ENCODE measurements at regions not wholly inside any gene's neighbourhood (a gene's known extent, or its start where the extent isn't known, plus 50 kb on each side); places are given as distances from the start of the nearest gene placed in this dataset.

DNA sequence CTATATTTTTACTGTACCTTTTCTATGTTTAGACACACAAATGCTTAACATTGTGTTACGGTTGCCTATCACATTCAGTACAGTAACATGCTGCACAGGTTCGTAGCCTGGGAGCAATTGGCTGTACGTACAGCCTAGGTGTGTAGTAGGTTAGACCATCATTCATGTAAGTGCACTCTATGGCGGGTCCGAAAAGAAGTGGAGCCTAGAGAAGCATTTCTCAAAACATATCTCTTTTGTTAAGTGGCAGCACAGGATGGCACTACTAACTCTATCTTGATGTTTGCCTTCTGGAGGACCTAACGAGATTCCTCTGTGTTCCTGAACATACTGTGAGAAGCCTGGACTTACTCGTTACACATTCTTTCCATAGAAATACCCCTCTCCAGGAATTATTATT is 132.3 kb upstream of the ADPGK start:
- Histone ChIP-seq H3K4me2 (ENCODE audit: insufficient read depth, low read length, poor library complexity, severe bottlenecking) (no peak overlapping the region), H3K27me3 (ENCODE audit: control insufficient read depth in 3 of 3, insufficient read depth in 3 of 3, low read depth in 1 of 3, low read length in 3 of 3) (no peaks in the 10 kb centered on the region)

DNA sequence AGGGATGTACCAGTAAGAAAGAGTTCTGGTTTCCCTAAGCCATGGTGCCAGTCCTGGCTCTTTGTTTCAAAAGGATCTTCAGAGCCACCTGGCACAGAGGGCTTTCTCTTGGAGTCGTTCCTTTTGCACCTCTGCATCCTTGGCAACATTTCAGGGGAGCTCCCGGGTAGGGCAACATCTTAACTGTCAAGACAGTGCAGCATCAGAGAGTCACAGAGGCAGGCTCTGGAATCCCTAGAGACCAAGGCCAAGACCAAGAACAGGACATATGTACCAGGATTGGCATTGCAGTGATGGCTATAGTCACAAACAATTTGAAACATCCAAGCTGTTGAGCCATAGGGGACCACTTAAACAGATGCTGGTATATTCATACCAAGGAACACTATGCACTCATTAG is 129.4 kb upstream of the ADPGK start:
- Histone ChIP-seq H3K4me3 (ENCODE audit: low read length in 2 of 2) (no peak overlapping the region), H3K14ac (ENCODE audit: low read length) (no peak overlapping the region), H2AFZ (ENCODE audit: low read length) (no peak overlapping the region), H3K79me1 (ENCODE audit: low read depth, low read length) (no peaks in the 10 kb centered on the region), H2BK5ac (ENCODE audit: low read length) (no peak overlapping the region), H3K4me1 (ENCODE audit: control insufficient read depth in 2 of 2, insufficient read depth in 1 of 2, low read depth in 1 of 2, low read length in 2 of 2) (no peaks in the 10 kb centered on the region), H4K8ac (ENCODE audit: low read depth, low read length) (no peak overlapping the region), H3K36me3 (replicated peaks in 1 of 2; ENCODE audit: control insufficient read depth in 2 of 2, insufficient read depth in 2 of 2, low read length in 2 of 2) (no peaks in the 10 kb centered on the region), H3K9me3 (replicated peaks in 1 of 2; ENCODE audit: control insufficient read depth in 2 of 2, insufficient read depth in 1 of 2, low read depth in 1 of 2, low read length in 2 of 2) (peaks cover 0 to 3% of the 10 kb centered on the region in 2 donors), H3K4ac (ENCODE audit: low read length) (no peak overlapping the region), H4K91ac (ENCODE audit: low read depth, low read length, poor library complexity) (no peak overlapping the region), H3K4me2 (ENCODE audit: insufficient read depth, low read length, poor library complexity, severe bottlenecking) (no peak overlapping the region), H2AK5ac (ENCODE audit: low read depth, low read length) (no peak overlapping the region), H2BK15ac (ENCODE audit: low read length) (no peak overlapping the region), H3K18ac (ENCODE audit: low read length) (no peak overlapping the region), H3K27me3 (ENCODE audit: control insufficient read depth in 3 of 3, insufficient read depth in 3 of 3, low read depth in 1 of 3, low read length in 3 of 3) (peaks cover 0 to 8% (median 0%) of the 10 kb centered on the region in 3 experiments), H3K9ac (ENCODE audit: low read depth, low read length, poor library complexity) (no peak overlapping the region), H3K27ac (replicated peaks; ENCODE audit: low read length) (no peak overlapping the region), H2BK120ac (ENCODE audit: low read depth, low read length) (no peak overlapping the region), H3K23ac (ENCODE audit: low read depth, low read length, poor library complexity) (no peak overlapping the region), H2BK12ac (ENCODE audit: low read length) (no peak overlapping the region)
- no CpG with 5 or more reads among the region's 2 CpGs for WGBS, 2 donors (ENCODE audit: extremely low coverage in 2 of 2, insufficient read length in 2 of 2, insufficient replicate concordance in 1 of 2)
- DNase-seq (ENCODE audit: low spot score): no peak

More for the DNA sequence above, 132.3 kb upstream of the ADPGK start:
- Histone ChIP-seq H4K8ac (ENCODE audit: low read depth, low read length) (no peak overlapping the region), H3K4me1 (ENCODE audit: control insufficient read depth in 2 of 2, insufficient read depth in 1 of 2, low read depth in 1 of 2, low read length in 2 of 2) (no peaks in the 10 kb centered on the region), H3K36me3 (replicated peaks in 1 of 2; ENCODE audit: control insufficient read depth in 2 of 2, insufficient read depth in 2 of 2, low read length in 2 of 2) (no peaks in the 10 kb centered on the region), H2AK5ac (ENCODE audit: low read depth, low read length) (no peak overlapping the region), H4K91ac (ENCODE audit: low read depth, low read length, poor library complexity) (no peak overlapping the region), H2BK120ac (ENCODE audit: low read depth, low read length) (no peak overlapping the region), H3K9ac (ENCODE audit: low read depth, low read length, poor library complexity) (no peak overlapping the region), H2BK12ac (ENCODE audit: low read length) (no peak overlapping the region), H3K27ac (replicated peaks; ENCODE audit: low read length) (no peak overlapping the region), H2BK5ac (ENCODE audit: low read length) (no peak overlapping the region), H3K79me1 (ENCODE audit: low read depth, low read length) (no peaks in the 10 kb centered on the region), H3K4ac (ENCODE audit: low read length) (no peak overlapping the region), H3K9me3 (replicated peaks in 1 of 2; ENCODE audit: control insufficient read depth in 2 of 2, insufficient read depth in 1 of 2, low read depth in 1 of 2, low read length in 2 of 2) (peaks cover 0 to 3% of the 10 kb centered on the region in 2 donors), H3K4me3 (ENCODE audit: low read length in 2 of 2) (no peak overlapping the region), H3K14ac (ENCODE audit: low read length) (no peak overlapping the region), H2AFZ (ENCODE audit: low read length) (no peak overlapping the region), H3K23ac (ENCODE audit: low read depth, low read length, poor library complexity) (no peak overlapping the region), H2BK15ac (ENCODE audit: low read length) (no peak overlapping the region), H3K18ac (ENCODE audit: low read length) (no peak overlapping the region)
- no peak for DNase-seq (ENCODE audit: low spot score)
- no CpG with 5 or more reads among the region's 7 CpGs for WGBS, 2 donors (ENCODE audit: extremely low coverage in 2 of 2, insufficient read length in 2 of 2, insufficient replicate concordance in 1 of 2)

DNA sequence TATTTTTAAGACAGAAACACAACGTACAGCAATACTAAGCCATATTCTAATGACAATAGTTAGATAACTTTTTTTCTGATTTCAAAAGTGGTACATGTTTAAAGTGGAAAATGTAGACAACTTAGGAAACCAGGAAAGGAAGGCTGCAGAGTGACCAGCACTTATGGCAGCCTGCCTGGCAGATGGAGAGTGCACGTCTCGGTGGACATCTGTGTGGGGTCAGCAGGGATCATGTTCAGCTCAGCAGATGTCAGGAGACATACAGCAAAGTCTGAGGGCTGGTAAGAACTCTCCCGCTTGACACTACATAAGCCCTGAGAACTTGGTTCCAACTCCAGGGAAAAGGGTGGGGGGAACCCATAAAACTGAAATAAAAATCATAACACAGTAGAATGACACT is 128.6 kb upstream of the ADPGK start:
- no peak overlapping the region for H3K23ac ChIP-seq (ENCODE audit: low read depth, low read length, poor library complexity)
- no peak overlapping the region for H3K14ac ChIP-seq (ENCODE audit: low read length)
- no peaks in the 10 kb centered on the region for H3K79me1 ChIP-seq (ENCODE audit: low read depth, low read length)
- H3K18ac ChIP-seq (ENCODE audit: low read length): no peak overlapping the region
- H2AFZ ChIP-seq (ENCODE audit: low read length): no peak overlapping the region
- peaks cover 0 to 8% (median 0%) of the 10 kb centered on the region in 3 experiments for H3K27me3 ChIP-seq (ENCODE audit: control insufficient read depth in 3 of 3, insufficient read depth in 3 of 3, low read depth in 1 of 3, low read length in 3 of 3)
- no peak overlapping the region for H3K9ac ChIP-seq (ENCODE audit: low read depth, low read length, poor library complexity)
- no peak overlapping the region for H3K4me2 ChIP-seq (ENCODE audit: insufficient read depth, low read length, poor library complexity, severe bottlenecking)
- no peak overlapping the region for H2BK5ac ChIP-seq (ENCODE audit: low read length)
- H3K4me3 ChIP-seq (ENCODE audit: low read length in 2 of 2): no peak overlapping the region
- no peak for DNase-seq (ENCODE audit: low spot score)
- H4K91ac ChIP-seq (ENCODE audit: low read depth, low read length, poor library complexity): no peak overlapping the region
- no peak overlapping the region for H3K27ac ChIP-seq (replicated peaks; ENCODE audit: low read length)
- WGBS, 2 donors (ENCODE audit: extremely low coverage in 2 of 2, insufficient read length in 2 of 2, insufficient replicate concordance in 1 of 2): no CpG with 5 or more reads among the region's 4 CpGs
- H3K9me3 ChIP-seq (replicated peaks in 1 of 2; ENCODE audit: control insufficient read depth in 2 of 2, insufficient read depth in 1 of 2, low read depth in 1 of 2, low read length in 2 of 2): peaks cover 0 to 3% of the 10 kb centered on the region in 2 donors
- no peaks in the 10 kb centered on the region for H3K4me1 ChIP-seq (ENCODE audit: control insufficient read depth in 2 of 2, insufficient read depth in 1 of 2, low read depth in 1 of 2, low read length in 2 of 2)
- no peak overlapping the region for H3K4ac ChIP-seq (ENCODE audit: low read length)
- H2BK15ac ChIP-seq (ENCODE audit: low read length): no peak overlapping the region
- H2BK12ac ChIP-seq (ENCODE audit: low read length): no peak overlapping the region
- H4K8ac ChIP-seq (ENCODE audit: low read depth, low read length): no peak overlapping the region
- H3K36me3 ChIP-seq (replicated peaks in 1 of 2; ENCODE audit: control insufficient read depth in 2 of 2, insufficient read depth in 2 of 2, low read length in 2 of 2): no peaks in the 10 kb centered on the region
- H2BK120ac ChIP-seq (ENCODE audit: low read depth, low read length): no peak overlapping the region
- no peak overlapping the region for H2AK5ac ChIP-seq (ENCODE audit: low read depth, low read length)

DNA sequence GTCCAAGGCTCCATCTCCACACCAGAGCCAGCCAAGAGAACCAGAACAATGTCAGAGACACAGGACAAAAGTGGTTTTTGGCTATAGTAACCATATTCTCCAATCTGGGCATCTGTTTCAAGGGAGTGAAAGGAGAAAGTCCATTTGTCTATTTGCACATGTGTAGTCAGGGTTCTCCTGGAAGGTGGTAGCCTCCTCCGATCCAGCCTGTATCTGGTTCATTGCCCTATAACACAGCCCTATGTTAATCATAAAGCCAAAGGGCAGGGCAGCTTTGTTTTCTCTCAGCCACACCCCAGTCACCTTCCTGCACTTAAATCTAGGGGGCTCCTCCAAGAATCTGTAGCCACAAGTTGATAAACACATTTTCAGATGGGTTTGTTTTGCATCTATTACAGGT is 128.1 kb upstream of the ADPGK start:
- no peak for DNase-seq (ENCODE audit: low spot score)
- no peak overlapping the region for H4K91ac ChIP-seq (ENCODE audit: low read depth, low read length, poor library complexity)
- H3K14ac ChIP-seq (ENCODE audit: low read length): no peak overlapping the region
- no peak overlapping the region for H2AFZ ChIP-seq (ENCODE audit: low read length)
- H3K4ac ChIP-seq (ENCODE audit: low read length): no peak overlapping the region
- H3K4me3 ChIP-seq (ENCODE audit: low read length in 2 of 2): no peak overlapping the region
- H3K4me2 ChIP-seq (ENCODE audit: insufficient read depth, low read length, poor library complexity, severe bottlenecking): no peak overlapping the region
- H3K79me1 ChIP-seq (ENCODE audit: low read depth, low read length): no peaks in the 10 kb centered on the region
- no peak overlapping the region for H2BK12ac ChIP-seq (ENCODE audit: low read length)
- H3K4me1 ChIP-seq (ENCODE audit: control insufficient read depth in 2 of 2, insufficient read depth in 1 of 2, low read depth in 1 of 2, low read length in 2 of 2): no peaks in the 10 kb centered on the region
- no peak overlapping the region for H4K8ac ChIP-seq (ENCODE audit: low read depth, low read length)
- H2AK5ac ChIP-seq (ENCODE audit: low read depth, low read length): no peak overlapping the region
- no peak overlapping the region for H3K23ac ChIP-seq (ENCODE audit: low read depth, low read length, poor library complexity)
- no peak overlapping the region for H3K27ac ChIP-seq (replicated peaks; ENCODE audit: low read length)
- H3K18ac ChIP-seq (ENCODE audit: low read length): no peak overlapping the region
- H2BK15ac ChIP-seq (ENCODE audit: low read length): no peak overlapping the region
- no peak overlapping the region for H3K9ac ChIP-seq (ENCODE audit: low read depth, low read length, poor library complexity)
- no CpG with 5 or more reads among the region's 1 CpG for WGBS, 2 donors (ENCODE audit: extremely low coverage in 2 of 2, insufficient read length in 2 of 2, insufficient replicate concordance in 1 of 2)
- peaks cover 0 to 8% (median 0%) of the 10 kb centered on the region in 3 experiments for H3K27me3 ChIP-seq (ENCODE audit: control insufficient read depth in 3 of 3, insufficient read depth in 3 of 3, low read depth in 1 of 3, low read length in 3 of 3)
- peaks cover 0 to 3% of the 10 kb centered on the region in 2 donors for H3K9me3 ChIP-seq (replicated peaks in 1 of 2; ENCODE audit: control insufficient read depth in 2 of 2, insufficient read depth in 1 of 2, low read depth in 1 of 2, low read length in 2 of 2)
- H2BK5ac ChIP-seq (ENCODE audit: low read length): no peak overlapping the region
- H2BK120ac ChIP-seq (ENCODE audit: low read depth, low read length): no peak overlapping the region
- no peaks in the 10 kb centered on the region for H3K36me3 ChIP-seq (replicated peaks in 1 of 2; ENCODE audit: control insufficient read depth in 2 of 2, insufficient read depth in 2 of 2, low read length in 2 of 2)

All from neuronal stem cell (in vitro differentiated cells).